ENCODE measurements at regions not wholly inside any gene's neighbourhood (a gene's known extent, or its start where the extent isn't known, plus 50 kb on each side); places are given as distances from the start of the nearest gene placed in this dataset.

DNA sequence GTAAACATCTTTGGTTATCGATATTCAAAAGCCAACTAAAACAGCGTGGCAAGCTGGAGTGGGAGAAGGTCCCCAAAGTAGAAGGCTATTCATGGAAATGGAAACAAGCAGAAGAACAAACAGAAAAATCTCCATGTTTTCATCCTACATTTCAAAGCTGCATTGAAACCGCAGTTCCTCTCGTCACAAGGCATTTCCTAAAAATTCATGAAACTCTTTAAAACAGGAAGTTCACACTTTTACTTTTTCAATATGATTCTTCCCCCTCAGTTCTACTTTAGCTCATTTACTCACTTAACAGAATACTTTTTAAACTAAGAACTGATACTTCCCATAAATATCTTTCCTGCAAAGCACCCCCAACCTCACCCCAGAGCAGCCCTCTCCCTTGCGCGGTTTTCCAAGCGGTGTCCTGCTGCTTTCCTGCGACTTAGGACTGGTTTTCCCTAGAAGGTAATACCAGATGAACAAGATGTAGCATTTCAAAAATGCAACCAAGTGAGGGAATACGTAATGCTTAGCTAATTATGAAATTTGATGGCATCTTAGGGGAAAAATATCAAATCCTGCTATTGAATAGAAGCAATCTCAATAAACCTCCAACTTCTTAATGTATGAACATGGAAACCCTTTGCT, 228.3 kb upstream of the PKN2 start:
- Mint-ChIP-seq H3K27ac (no peak overlapping the region), H3K36me3 (no peaks in the 10 kb centered on the region), H3K9me3 (no peaks in the 10 kb centered on the region), H3K4me1 (no peaks in the 10 kb centered on the region), H3K4me3 (no peak overlapping the region)
- DNase-seq (ENCODE audit: low spot score in 2 of 2) (no peak), ATAC-seq (no peak)

DNA sequence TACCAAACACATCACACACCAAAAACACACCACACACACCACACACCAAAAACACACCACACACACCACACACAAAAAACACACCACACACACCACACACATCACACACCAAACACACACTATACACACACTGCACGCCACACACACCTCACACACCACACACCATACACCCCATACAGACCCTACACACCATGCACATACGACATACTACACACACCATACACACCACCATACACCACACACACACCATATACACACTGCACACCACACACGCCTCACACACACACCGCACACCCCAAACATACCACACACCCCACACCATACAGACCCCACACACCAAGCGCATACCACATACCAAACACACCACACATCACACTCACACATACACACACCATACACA, 226.9 kb upstream of the PKN2 start:
- no peaks in the 10 kb centered on the region for H3K9me3 Mint-ChIP-seq
- no peak overlapping the region for H3K27ac Mint-ChIP-seq
- H3K4me3 Mint-ChIP-seq = no peak overlapping the region
- DNase-seq (ENCODE audit: low spot score in 2 of 2) = no peak
- peak; percentile 26 for ATAC-seq
- no peaks in the 10 kb centered on the region for H3K36me3 Mint-ChIP-seq
- no peaks in the 10 kb centered on the region for H3K4me1 Mint-ChIP-seq

DNA sequence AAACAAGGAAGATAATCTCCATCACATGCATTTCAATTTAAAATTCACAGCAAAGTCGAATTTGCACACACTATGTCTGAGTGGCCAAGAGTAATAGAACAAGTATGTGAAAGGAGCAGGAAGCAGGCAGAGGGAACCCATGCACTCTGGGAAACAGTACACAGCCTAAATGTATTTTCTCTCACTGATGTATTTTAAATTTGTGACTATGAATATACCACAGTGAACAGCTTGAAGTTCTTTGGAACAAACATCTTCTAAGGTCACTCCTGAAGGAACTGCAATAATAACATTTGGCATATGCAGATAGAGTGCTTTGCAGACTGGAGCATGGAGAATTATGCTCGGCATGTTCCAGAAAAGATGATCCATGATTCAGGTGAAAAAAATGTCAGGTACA, 223.1 kb upstream of the PKN2 start:
- Mint-ChIP-seq H3K36me3 (no peaks in the 10 kb centered on the region), H3K27ac (no peak overlapping the region), H3K4me1 (no peaks in the 10 kb centered on the region), H3K4me3 (no peak overlapping the region), H3K9me3 (peaks cover 4% of the 10 kb centered on the region)
- ATAC-seq (no peak), DNase-seq (ENCODE audit: low spot score in 2 of 2) (no peak)

DNA sequence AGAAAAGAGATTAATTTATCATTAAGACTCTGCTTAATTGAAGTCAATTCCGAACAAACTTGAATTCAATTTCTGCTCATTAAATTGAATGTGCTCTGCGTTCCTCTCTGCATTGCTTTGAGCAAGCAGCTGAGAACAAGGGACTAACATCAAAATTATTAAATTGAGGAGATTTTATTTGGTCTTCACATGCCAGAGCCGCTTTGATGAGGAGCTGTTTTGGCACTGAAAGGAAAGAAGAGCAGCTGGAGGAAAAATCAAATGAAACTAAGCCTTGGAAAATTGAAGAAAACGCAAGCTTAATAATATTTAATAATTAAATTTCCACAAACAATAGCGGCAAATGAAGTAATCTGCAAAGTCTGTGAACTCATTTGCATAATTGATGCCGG, 222.0 kb upstream of the PKN2 start:
- no peak overlapping the region for H3K4me3 Mint-ChIP-seq
- H3K36me3 Mint-ChIP-seq = no peaks in the 10 kb centered on the region
- H3K9me3 Mint-ChIP-seq = peaks cover 4% of the 10 kb centered on the region
- H3K27ac Mint-ChIP-seq = no peak overlapping the region
- no peak for DNase-seq (ENCODE audit: low spot score in 2 of 2)
- ATAC-seq = no peak
- H3K4me1 Mint-ChIP-seq = no peaks in the 10 kb centered on the region

DNA sequence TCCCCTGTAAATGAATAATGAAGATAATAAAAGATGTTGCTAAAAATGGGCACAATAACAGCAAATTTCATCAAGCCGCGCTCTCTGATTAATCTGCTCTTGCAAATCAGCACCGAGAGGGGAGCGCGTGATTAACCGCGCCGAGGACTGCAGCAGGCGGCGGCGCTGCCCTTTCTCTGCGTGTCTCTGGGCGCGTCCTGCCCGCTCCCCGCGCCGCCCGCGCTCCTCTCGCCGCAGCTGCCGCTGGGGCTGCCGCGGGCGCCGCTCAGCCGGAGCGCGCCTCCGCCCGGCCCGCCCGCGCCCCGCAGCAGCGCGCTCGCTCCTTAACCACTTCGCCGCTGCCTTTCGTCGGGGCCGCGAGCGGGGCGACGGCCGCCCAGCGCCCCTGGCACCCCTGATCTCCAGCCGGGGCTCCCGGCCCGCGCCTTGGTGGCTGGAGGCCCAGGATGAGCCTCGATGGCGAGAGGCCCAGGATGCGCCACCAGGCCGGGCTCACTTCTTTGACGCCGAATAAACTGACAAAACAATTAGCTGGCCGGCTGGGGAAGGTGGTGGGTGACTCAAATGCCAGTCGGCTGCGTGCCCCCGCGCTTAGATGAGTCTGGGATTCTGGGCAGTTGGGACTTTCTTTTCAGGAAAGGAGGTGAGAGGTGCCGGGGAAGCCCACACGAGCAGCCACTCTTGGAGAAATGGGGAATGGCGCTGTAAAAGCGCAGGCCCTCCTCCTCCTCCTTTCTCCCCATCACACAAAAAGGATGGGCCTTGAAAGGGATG, 221.4 kb upstream of the PKN2 start:
- Mint-ChIP-seq H3K36me3 (no peaks in the 10 kb centered on the region), H3K9me3 (peaks cover 4% of the 10 kb centered on the region), H3K4me3 (no peak overlapping the region), H3K4me1 (no peaks in the 10 kb centered on the region), H3K27ac (no peak overlapping the region)
- no peak for DNase-seq (ENCODE audit: low spot score in 2 of 2)
- no peak for ATAC-seq

DNA sequence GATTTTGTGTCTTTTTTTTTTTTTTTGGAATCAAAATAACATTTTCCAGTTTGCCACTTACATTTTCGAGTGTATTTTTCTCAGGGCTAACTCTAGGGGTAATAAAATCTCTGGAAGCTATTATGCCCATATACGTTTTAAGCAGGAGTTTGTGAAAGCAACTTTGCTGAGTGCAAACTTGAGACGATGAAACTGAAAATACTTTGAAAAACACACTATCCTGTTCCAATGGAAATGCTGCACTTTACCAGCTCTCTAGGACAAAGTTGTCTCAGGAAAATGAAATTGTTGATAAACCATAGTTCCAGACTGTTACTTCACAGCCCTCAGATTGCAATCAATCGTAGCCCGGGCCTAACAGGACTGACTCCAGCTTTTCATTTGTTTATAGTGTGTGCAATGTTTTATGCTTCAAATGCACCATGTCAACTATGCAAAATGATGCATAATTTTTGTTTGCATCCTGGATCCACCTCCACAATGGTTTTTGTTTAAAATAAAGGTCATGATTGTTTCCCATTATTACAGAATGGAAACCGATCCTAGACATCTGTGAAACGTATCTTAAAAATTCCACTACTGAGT, 220.6 kb upstream of the PKN2 start:
- DNase-seq (ENCODE audit: low spot score in 2 of 2) = no peak
- ATAC-seq = no peak
- Mint-ChIP-seq H3K4me3 (no peak overlapping the region), H3K4me1 (no peaks in the 10 kb centered on the region), H3K9me3 (peaks cover 4% of the 10 kb centered on the region), H3K36me3 (no peaks in the 10 kb centered on the region), H3K27ac (no peak overlapping the region)

DNA sequence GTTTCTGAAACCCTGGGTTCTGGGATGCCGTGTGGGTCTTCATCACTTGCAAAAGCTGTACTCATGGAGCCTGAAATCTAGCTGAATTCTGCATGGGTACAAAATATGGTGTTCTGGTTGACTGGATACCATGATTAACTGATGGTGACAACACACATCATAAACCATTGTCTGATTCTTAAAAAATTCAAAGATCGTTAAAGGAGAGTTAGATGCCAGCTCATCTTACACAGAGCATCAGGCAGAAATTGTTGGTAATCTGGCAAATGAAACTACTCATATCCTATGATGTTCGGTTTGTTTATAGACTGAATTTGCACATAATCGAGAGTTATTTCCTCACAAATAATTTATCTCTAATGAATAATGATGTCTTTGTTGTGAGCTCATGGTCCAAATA, 218.1 kb upstream of the PKN2 start:
- no peak for ATAC-seq
- H3K9me3 Mint-ChIP-seq = peaks cover 4% of the 10 kb centered on the region
- no peaks in the 10 kb centered on the region for H3K36me3 Mint-ChIP-seq
- no peak overlapping the region for H3K4me3 Mint-ChIP-seq
- no peaks in the 10 kb centered on the region for H3K4me1 Mint-ChIP-seq
- no peak overlapping the region for H3K27ac Mint-ChIP-seq
- DNase-seq (ENCODE audit: low spot score in 2 of 2) = no peak

DNA sequence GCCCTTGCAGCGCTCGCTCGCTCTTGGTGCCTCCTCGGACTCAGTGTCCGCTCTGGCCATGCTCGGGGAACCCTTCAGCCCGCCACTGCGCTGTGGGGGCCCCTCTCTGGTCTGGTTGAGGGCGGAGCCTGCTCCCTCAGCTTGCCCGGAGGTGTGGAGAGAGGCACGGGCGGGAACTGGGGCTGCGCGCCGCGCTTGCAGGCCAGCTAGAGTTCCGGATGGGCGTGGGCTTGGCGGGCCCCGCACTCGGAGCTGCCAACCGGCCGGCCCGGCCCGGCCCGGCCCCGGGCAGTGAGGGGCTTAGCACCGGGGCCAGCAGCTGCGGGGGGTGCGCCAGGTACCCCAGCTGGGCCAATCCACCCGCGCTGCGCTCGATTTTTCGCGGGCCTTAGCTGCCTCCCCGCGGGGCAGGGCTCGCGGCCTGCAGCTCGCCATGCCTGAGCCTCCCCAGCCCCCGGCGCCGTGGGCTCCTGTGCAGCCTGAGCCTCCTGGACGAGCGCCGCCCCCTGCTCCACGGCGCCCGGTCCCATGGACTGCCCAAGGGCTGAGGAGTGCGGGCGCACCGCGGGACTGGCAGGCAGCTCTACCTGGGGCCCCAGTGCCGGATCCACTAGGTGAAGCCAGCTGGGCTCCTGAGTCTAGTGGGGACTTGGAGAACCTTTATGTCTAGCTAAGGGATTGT, 217.0 kb upstream of the PKN2 start:
- Mint-ChIP-seq H3K27ac (no peak overlapping the region), H3K4me1 (no peaks in the 10 kb centered on the region), H3K36me3 (no peaks in the 10 kb centered on the region), H3K9me3 (peaks cover 4% of the 10 kb centered on the region), H3K4me3 (no peak overlapping the region)
- ATAC-seq (no peak), DNase-seq (ENCODE audit: low spot score in 2 of 2) (no peak)

DNA sequence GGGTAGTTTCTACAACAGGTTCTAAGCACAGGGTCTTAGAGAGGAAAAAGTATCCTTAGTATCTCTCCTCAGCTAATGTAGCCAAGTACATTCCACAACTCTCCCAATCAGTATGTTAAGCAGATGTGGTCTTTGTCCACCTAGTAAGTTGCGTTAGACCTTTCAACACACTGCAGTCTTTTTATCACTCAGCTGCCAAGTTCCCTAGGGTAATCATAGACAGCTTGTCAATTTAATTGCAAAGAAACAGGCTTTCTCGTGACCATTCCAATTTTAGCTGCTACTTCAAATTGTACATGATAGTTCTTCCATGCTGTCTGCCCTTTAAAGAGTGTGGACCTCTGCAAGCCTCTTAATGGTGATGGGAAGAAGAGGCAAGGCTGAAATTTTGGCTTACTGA, 211.8 kb upstream of the PKN2 start:
- DNase-seq (ENCODE audit: low spot score in 2 of 2) (no peak), ATAC-seq (no peak)
- Mint-ChIP-seq H3K4me3 (no peak overlapping the region), H3K36me3 (no peaks in the 10 kb centered on the region), H3K27ac (no peak overlapping the region), H3K4me1 (no peaks in the 10 kb centered on the region), H3K9me3 (no peaks in the 10 kb centered on the region)

DNA sequence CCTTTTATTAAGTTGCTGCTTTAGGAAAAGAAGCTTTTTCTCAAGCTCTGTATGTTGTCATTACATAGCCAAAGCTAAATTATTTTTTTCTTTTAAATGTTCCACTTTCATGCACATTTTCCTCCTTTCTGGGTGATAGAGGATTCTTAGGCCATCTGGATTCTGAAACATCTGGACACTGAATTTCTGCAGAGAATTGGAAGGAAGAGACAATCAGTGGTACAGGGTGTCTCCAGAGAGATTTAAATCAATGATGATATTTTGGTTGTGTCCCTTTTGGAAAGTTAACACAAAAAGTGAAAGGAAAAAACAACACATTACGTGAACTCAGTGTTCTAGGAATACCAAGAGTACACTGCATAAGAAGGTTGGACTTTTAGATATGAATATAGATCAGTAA, 211.4 kb upstream of the PKN2 start:
- H3K36me3 Mint-ChIP-seq = no peaks in the 10 kb centered on the region
- no peak overlapping the region for H3K27ac Mint-ChIP-seq
- no peaks in the 10 kb centered on the region for H3K9me3 Mint-ChIP-seq
- DNase-seq (ENCODE audit: low spot score in 2 of 2) (no peak), ATAC-seq (no peak)
- H3K4me1 Mint-ChIP-seq = no peaks in the 10 kb centered on the region
- no peak overlapping the region for H3K4me3 Mint-ChIP-seq

DNA sequence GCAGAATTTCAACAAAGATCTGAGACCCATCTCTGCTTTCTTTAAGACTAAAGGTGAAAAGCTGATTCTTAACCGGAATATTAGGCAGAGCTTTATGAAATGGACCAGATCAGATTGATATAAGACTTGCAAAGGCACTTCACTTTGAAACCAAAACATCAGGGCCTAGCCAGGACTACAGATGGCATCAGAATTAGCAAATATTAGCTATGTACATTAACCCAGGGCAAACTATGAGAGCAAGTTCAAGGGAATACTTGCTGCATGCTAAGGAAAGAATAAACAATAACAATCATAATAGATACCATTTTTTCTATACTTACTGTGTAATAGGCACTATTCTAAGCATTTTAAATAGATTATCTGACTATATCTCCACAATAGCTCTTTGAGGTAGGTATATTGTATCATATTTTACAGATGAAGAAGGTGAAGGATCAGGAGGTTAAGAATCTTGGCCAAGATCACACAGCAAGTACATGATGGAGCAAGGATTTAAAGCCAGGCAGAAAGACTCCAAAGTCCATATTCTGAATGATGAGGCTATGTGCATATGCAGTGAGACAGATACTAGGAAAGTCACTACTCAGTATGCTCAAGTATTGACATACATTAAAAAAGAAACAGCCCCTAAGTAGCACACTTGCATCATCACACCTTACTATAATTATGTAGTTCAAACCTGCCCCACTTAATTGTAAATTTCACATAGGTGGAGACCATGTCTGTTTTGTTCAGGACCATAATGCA, 209.3 kb upstream of the PKN2 start:
- Mint-ChIP-seq H3K4me3 (no peak overlapping the region), H3K4me1 (no peaks in the 10 kb centered on the region), H3K9me3 (no peaks in the 10 kb centered on the region), H3K27ac (no peak overlapping the region), H3K36me3 (no peaks in the 10 kb centered on the region)
- ATAC-seq (no peak), DNase-seq (ENCODE audit: low spot score in 2 of 2) (no peak)

DNA sequence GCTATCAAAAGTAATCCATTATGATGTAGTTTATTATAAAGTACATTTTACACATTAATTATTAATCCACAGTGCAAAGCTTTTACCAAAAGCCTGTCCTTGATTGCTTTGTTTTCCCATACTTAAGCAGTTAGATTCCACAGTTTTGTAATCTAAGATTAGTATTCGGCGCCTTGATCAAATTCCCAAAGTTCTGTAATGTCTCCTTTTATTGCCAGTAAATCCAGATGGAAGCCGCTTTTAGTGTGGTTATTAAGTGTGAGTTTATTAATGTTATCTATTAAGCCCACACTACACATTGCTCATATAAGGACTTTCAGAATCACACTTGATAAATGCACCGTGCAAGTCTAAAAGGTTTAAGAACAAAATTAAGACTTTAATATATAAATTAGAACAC, 199.2 kb upstream of the PKN2 start:
- Mint-ChIP-seq H3K27ac (no peak overlapping the region), H3K9me3 (no peaks in the 10 kb centered on the region), H3K4me3 (no peak overlapping the region), H3K4me1 (no peaks in the 10 kb centered on the region), H3K36me3 (no peaks in the 10 kb centered on the region)
- no peak for DNase-seq (ENCODE audit: low spot score in 2 of 2)
- ATAC-seq = no peak

DNA sequence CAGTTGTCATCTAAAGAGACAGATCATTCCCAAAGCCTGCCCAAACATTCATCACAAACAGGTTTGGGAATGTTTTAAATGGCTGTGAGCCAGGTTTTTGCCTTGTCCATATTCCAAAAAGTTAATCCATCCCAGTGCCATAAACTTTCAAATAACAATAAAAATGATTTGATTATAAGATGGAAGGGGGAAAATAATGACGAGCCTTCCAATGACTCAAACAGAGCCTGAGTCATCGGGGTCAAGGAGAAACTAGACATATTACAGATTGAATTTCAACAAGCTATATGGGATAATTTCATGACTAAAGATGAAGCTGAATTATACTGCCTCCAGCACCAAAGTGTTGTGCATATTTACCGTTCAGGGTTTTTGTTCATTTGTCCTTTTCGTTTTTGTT, 195.8 kb upstream of the PKN2 start:
- H3K27ac Mint-ChIP-seq = no peak overlapping the region
- no peaks in the 10 kb centered on the region for H3K9me3 Mint-ChIP-seq
- DNase-seq (ENCODE audit: low spot score in 2 of 2) (no peak), ATAC-seq (no peak)
- no peaks in the 10 kb centered on the region for H3K4me1 Mint-ChIP-seq
- H3K4me3 Mint-ChIP-seq = no peak overlapping the region
- H3K36me3 Mint-ChIP-seq = no peaks in the 10 kb centered on the region

DNA sequence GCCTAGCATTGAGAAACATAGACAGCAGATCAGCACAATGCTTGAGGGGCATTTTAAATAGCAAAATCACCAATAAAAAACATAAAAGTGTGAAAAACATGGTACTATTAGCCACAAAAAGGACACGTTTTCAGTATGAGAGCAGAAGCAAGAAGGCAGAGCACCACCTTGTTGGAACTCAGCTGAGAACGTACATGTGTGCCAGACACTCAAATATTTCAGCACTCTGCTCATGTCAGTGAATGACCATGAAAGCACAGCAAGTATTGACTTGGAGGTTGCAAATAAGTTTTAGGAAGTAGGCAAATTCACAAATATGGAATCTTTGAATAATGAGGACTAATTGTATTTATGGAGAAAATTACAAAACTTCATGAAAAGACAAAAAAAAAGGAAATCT, 193.4 kb upstream of the PKN2 start:
- ATAC-seq = no peak
- H3K9me3 Mint-ChIP-seq = no peaks in the 10 kb centered on the region
- H3K27ac Mint-ChIP-seq = no peak overlapping the region
- H3K36me3 Mint-ChIP-seq = no peaks in the 10 kb centered on the region
- DNase-seq (ENCODE audit: low spot score in 2 of 2) = no peak
- H3K4me3 Mint-ChIP-seq = no peak overlapping the region
- H3K4me1 Mint-ChIP-seq = no peaks in the 10 kb centered on the region

DNA sequence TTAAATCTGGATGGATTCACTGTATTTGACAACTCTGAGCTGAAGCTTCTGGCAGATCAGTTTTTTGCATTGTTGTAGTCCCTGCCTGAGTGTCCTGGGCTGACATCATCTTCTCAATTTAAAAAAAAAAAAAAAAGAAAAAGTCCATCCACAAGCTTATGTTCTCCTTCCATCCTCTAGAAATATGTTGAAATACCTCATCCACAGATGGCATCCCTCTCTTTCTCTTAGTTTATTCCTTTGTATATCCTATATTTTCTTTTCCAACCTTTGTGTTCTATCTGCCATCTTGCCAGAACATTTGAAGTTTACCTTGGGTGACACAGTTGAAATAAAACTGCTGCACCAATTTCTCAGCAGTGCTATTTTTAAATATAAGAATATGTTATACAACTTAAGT, 184.4 kb upstream of the PKN2 start:
- ATAC-seq = no peak
- H3K4me3 Mint-ChIP-seq = no peak overlapping the region
- no peak for DNase-seq (ENCODE audit: low spot score in 2 of 2)
- H3K27ac Mint-ChIP-seq = no peak overlapping the region
- H3K9me3 Mint-ChIP-seq = no peaks in the 10 kb centered on the region
- H3K4me1 Mint-ChIP-seq = no peaks in the 10 kb centered on the region
- no peaks in the 10 kb centered on the region for H3K36me3 Mint-ChIP-seq

All from stimulated activated effector memory CD8-positive, alpha-beta T cell treated with anti-CD3 and anti-CD28 coated beads, Interleukin-12 subunit alpha, Interleukin-12 subunit beta, amount 100 ng/mL, for 72 hours (primary cell).